Progenitor cell of endocrine pancreas (in vitro differentiated cells): ENCODE measurements at regions not wholly inside any gene's neighbourhood (a gene's known extent, or its start where the extent isn't known, plus 50 kb on each side); places are given as distances from the start of the nearest gene placed in this dataset.

Experiments
- DNase-seq: peaks from one replicate; pipeline ENCODE4 v3.0.0; 2021; ENCODE audit warnings: low spot score; ENCODE audit not compliant: unreplicated experiment
- H3K27ac Mint-ChIP-seq: 2 replicates; pipeline ENCODE4 v1.8.0; 2021; ENCODE audit warnings: mild to moderate bottlenecking, moderate library complexity, mixed read lengths
- H3K27me3 Mint-ChIP-seq: 2 replicates; pipeline ENCODE4 v1.8.0; 2021; ENCODE audit warnings: mixed read lengths
- H3K36me3 Mint-ChIP-seq: 2 replicates; pipeline ENCODE4 v1.8.0; 2022; ENCODE audit warnings: mixed read lengths; ENCODE audit not compliant: insufficient read depth
- H3K4me1 Mint-ChIP-seq: 2 replicates; pipeline ENCODE4 v1.8.0; 2021; ENCODE audit warnings: low read depth, mixed read lengths
- H3K4me3 Mint-ChIP-seq: 2 replicates; pipeline ENCODE4 v1.8.0; 2021; ENCODE audit warnings: low read depth, mild to moderate bottlenecking, moderate library complexity, mixed read lengths
- H3K9me3 Mint-ChIP-seq: 2 replicates; pipeline ENCODE4 v1.8.0; 2021; ENCODE audit warnings: low read depth, mixed read lengths
- CTCF ChIP-seq: fragments of 200-600 bp; sonication (generic); IDR thresholded peaks from one replicate; pipeline ENCODE4 v1.5.0; 2021; ENCODE audit warnings: antibody characterized with exemption, mild to moderate bottlenecking; ENCODE audit not compliant: unreplicated experiment

GRCh38 chr1:25073640-25074270 lies 143.7 kb upstream of the RUNX3 start:
- TF ChIP-seq CTCF = no peak
- Mint-ChIP-seq H3K4me3 (no peak overlapping the region), H3K27me3 (no peaks in the 10 kb centered on the region), H3K9me3 (peaks cover 10% of the 10 kb centered on the region), H3K36me3 (no peaks in the 10 kb centered on the region), H3K27ac (peak overlapping the region; percentile 34), H3K4me1 (peaks cover 5% of the 10 kb centered on the region)
- no peak for DNase-seq

- H3K4me1 Mint-ChIP-seq = peaks cover 5% of the 10 kb centered on the region
- no peak for DNase-seq
- H3K9me3 Mint-ChIP-seq = peaks cover 10% of the 10 kb centered on the region
- H3K4me3 Mint-ChIP-seq = no peak overlapping the region
- H3K27ac Mint-ChIP-seq = no peak overlapping the region
- no peak for TF ChIP-seq CTCF
- H3K27me3 Mint-ChIP-seq = no peaks in the 10 kb centered on the region
- H3K36me3 Mint-ChIP-seq = no peaks in the 10 kb centered on the region
Measured at GRCh38 chr1:25072461-25072860, 142.4 kb upstream of the RUNX3 start.

GRCh38 chr1:25068829-25069228 lies 138.8 kb upstream of the RUNX3 start:
- no peak for TF ChIP-seq CTCF
- Mint-ChIP-seq H3K4me1 (peaks cover 4% of the 10 kb centered on the region), H3K27ac (no peak overlapping the region), H3K4me3 (no peak overlapping the region), H3K9me3 (no peaks in the 10 kb centered on the region), H3K27me3 (peaks cover 8% of the 10 kb centered on the region), H3K36me3 (no peaks in the 10 kb centered on the region)
- DNase-seq = no peak

- H3K4me1 Mint-ChIP-seq = peaks cover 4% of the 10 kb centered on the region
- no peak overlapping the region for H3K27ac Mint-ChIP-seq
- TF ChIP-seq CTCF = no peak
- peaks cover 8% of the 10 kb centered on the region for H3K27me3 Mint-ChIP-seq
- H3K9me3 Mint-ChIP-seq = no peaks in the 10 kb centered on the region
- H3K36me3 Mint-ChIP-seq = no peaks in the 10 kb centered on the region
- DNase-seq = no peak
- no peak overlapping the region for H3K4me3 Mint-ChIP-seq
Measured at GRCh38 chr1:25068316-25068715, 138.2 kb upstream of the RUNX3 start.

- Mint-ChIP-seq H3K36me3 (no peaks in the 10 kb centered on the region), H3K27ac (no peak overlapping the region), H3K27me3 (peaks cover 8% of the 10 kb centered on the region), H3K4me3 (no peak overlapping the region), H3K4me1 (peaks cover 4% of the 10 kb centered on the region), H3K9me3 (no peaks in the 10 kb centered on the region)
- DNase-seq = no peak
- TF ChIP-seq CTCF = no peak
Measured at GRCh38 chr1:25067518-25068251, 137.6 kb upstream of the RUNX3 start.
